Smooth muscle cell (in vitro differentiated cells): ENCODE measurements at regions not wholly inside any gene's neighbourhood (a gene's known extent, or its start where the extent isn't known, plus 50 kb on each side); places are given as distances from the start of the nearest gene placed in this dataset.

Source experiments
- DNase-seq: peaks from one replicate; lab custom pipeline; 2025; ENCODE audit not compliant: unreplicated experiment; lab: John Stamatoyannopoulos, UW
- H2AFZ ChIP-seq: fragments of 200-600 bp; sonication (generic); 2 replicates; pipeline ENCODE4 v1.6.0; 2016; ENCODE audit warnings: antibody characterized with exemption, low read depth, mild to moderate bottlenecking
- H3F3A ChIP-seq: fragments of 200-600 bp; sonication (generic); 2 replicates; pipeline ENCODE4 v1.6.0; 2017; ENCODE audit warnings: antibody characterized with exemption, low read depth
- H3K27ac ChIP-seq: fragments of 200-600 bp; sonication (generic); 2 replicates; pipeline ENCODE4 v1.5.1; 2016; ENCODE audit warnings: low read depth, mild to moderate bottlenecking
- H3K27me3 ChIP-seq: fragments of 200-600 bp; sonication (generic); 2 replicates; pipeline ENCODE4 v1.6.1; 2016; ENCODE audit warnings: low read depth, mild to moderate bottlenecking
- H3K36me3 ChIP-seq: fragments of 200-600 bp; sonication (generic); 2 replicates; pipeline ENCODE4 v1.5.1; 2016; ENCODE audit warnings: low read depth
- H3K4me1 ChIP-seq: fragments of 200-600 bp; sonication (generic); 2 replicates; pipeline ENCODE4 v1.5.1; 2016; ENCODE audit warnings: low read depth
- H3K4me2 ChIP-seq: fragments of 200-600 bp; sonication (generic); 2 replicates; pipeline ENCODE4 v1.6.0; 2016; ENCODE audit warnings: mild to moderate bottlenecking
- H3K4me3 ChIP-seq: fragments of 200-600 bp; sonication (generic); 2 replicates; pipeline ENCODE4 v1.5.1; 2016; ENCODE audit warnings: mild to moderate bottlenecking
- H3K79me2 ChIP-seq: fragments of 200-600 bp; sonication (generic); 2 replicates; pipeline ENCODE4 v1.6.0; 2016; ENCODE audit warnings: low read depth, mild to moderate bottlenecking
- H3K9ac ChIP-seq: fragments of 200-600 bp; sonication (generic); 2 replicates; pipeline ENCODE4 v1.6.0; 2016; ENCODE audit warnings: low read depth
- H3K9me3 ChIP-seq: fragments of 200-600 bp; sonication (generic); replicated peaks from 2 replicates; pipeline ENCODE4 v1.5.1; 2016; ENCODE audit warnings: low read depth
- H4K20me1 ChIP-seq: fragments of 200-600 bp; sonication (generic); 2 replicates; pipeline ENCODE4 v1.6.0; 2016; ENCODE audit warnings: low read depth
- WGBS: methylation state at CpG from one replicate; pipeline ENCODE4 v1.1.7; 2016; ENCODE audit warnings: low lambda C conversion rate; 5-methylcytosine and 5-hydroxymethylcytosine counted together
- TF ChIP-seq, protein P1 (sequence below): fragments of 200-600 bp; sonication (generic); IDR thresholded peaks from 2 replicates; pipeline ENCODE4 v1.5.1; 2017; ENCODE audit warnings: borderline replicate concordance, mild to moderate bottlenecking, antibody characterized with exemption; ENCODE audit not compliant: insufficient read depth, poor library complexity, severe bottlenecking

DNA sequence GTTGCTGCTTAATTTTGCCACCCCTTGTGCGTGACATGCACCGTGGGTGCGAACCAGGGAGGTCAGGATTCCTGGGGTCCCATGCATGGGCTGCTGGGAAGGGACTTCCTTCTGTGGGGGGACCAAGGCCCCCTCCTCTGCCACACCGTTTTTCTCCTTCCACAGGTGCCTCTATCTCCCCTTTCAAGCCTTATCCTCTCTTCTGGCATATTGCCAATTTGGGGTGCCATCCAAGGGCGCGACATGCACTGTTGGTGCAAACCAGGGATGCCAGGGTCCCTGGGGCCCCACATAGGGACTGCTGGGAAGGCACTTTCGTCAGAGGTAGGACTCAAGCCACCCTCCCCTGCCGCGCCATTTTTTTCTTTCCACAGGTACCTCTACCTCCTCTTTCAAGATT lies 289.0 kb downstream of the ALG10 start:
- no peak overlapping the region for H3K27ac ChIP-seq
- H4K20me1 ChIP-seq: no peaks in the 10 kb centered on the region
- no peak overlapping the region for H3K4me3 ChIP-seq
- no peaks in the 10 kb centered on the region for H3F3A ChIP-seq
- DNase-seq: no peak
- H3K9me3 ChIP-seq: peaks cover 4% of the 10 kb centered on the region
- no peaks in the 10 kb centered on the region for H3K79me2 ChIP-seq
- no peak overlapping the region for H3K4me2 ChIP-seq
- no peak overlapping the region for H2AFZ ChIP-seq
- TF ChIP-seq, protein P1, sequence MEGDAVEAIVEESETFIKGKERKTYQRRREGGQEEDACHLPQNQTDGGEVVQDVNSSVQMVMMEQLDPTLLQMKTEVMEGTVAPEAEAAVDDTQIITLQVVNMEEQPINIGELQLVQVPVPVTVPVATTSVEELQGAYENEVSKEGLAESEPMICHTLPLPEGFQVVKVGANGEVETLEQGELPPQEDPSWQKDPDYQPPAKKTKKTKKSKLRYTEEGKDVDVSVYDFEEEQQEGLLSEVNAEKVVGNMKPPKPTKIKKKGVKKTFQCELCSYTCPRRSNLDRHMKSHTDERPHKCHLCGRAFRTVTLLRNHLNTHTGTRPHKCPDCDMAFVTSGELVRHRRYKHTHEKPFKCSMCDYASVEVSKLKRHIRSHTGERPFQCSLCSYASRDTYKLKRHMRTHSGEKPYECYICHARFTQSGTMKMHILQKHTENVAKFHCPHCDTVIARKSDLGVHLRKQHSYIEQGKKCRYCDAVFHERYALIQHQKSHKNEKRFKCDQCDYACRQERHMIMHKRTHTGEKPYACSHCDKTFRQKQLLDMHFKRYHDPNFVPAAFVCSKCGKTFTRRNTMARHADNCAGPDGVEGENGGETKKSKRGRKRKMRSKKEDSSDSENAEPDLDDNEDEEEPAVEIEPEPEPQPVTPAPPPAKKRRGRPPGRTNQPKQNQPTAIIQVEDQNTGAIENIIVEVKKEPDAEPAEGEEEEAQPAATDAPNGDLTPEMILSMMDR: no peak
- no peaks in the 10 kb centered on the region for H3K36me3 ChIP-seq
- WGBS: 80% methylated on average over 9 of the region's 9 CpGs
- H3K9ac ChIP-seq: no peak overlapping the region
- H3K27me3 ChIP-seq: no peaks in the 10 kb centered on the region
- H3K4me1 ChIP-seq: no peaks in the 10 kb centered on the region

DNA sequence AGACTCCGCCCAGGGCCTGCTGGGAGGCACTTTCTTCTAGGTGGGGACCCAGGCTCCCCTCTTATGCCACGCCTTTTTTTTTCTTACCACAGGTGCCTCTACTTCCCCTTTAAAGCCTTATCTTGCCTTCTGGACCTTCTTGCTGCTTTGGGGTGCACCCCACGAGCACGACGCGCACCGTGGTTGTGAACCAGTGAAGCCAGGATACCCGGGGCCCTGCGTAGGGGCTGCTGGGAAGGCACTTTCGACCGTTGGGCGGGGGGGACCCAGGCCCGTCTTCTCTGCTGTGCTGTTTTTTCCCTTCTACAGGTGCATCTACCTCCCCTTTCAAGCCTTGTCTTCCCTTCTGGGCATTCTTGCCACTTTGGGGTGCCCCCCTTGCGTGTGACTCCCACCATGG lies 305.4 kb downstream of the ALG10 start:
- no peak overlapping the region for H3K9ac ChIP-seq
- no peak overlapping the region for H3K4me3 ChIP-seq
- WGBS: 81% methylated on average over 14 of the region's 14 CpGs
- no peak overlapping the region for H3K4me2 ChIP-seq
- no peaks in the 10 kb centered on the region for H3K27me3 ChIP-seq
- H3K27ac ChIP-seq: no peak overlapping the region
- H3K4me1 ChIP-seq: no peaks in the 10 kb centered on the region
- H4K20me1 ChIP-seq: no peaks in the 10 kb centered on the region
- H3K9me3 ChIP-seq: peaks cover 4% of the 10 kb centered on the region
- H3K36me3 ChIP-seq: no peaks in the 10 kb centered on the region
- no peak for DNase-seq
- TF ChIP-seq, protein P1: no peak
- no peak overlapping the region for H2AFZ ChIP-seq
- no peaks in the 10 kb centered on the region for H3K79me2 ChIP-seq
- no peaks in the 10 kb centered on the region for H3F3A ChIP-seq

DNA sequence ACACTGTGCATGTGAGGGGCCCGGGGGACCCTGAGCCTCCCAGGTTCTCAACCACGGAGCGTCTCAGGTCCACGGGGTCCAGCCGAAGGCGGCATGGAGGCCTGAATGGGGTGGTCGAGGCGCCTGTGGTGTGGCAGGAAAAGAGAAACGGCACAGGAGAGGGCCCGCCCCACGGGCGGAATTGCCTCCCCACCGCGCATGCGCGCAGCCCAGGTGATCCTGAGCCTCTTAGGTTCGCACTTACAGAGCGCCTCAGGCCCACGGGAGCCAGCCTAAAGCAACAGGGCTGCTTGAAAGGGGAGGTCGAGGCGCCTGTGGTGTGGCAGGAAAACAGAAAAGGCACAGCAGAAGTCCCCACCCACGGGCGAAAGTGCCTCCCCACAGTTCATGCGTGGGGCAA lies 311.0 kb downstream of the ALG10 start:
- H3K9me3 ChIP-seq: peaks cover under 1% of the 10 kb centered on the region
- H3K27ac ChIP-seq: no peak overlapping the region
- H3K4me1 ChIP-seq: no peaks in the 10 kb centered on the region
- no peaks in the 10 kb centered on the region for H4K20me1 ChIP-seq
- TF ChIP-seq, protein P1: no peak
- no peak overlapping the region for H3K4me3 ChIP-seq
- 86% methylated on average over 21 of the region's 24 CpGs for WGBS
- H3K79me2 ChIP-seq: no peaks in the 10 kb centered on the region
- H2AFZ ChIP-seq: no peak overlapping the region
- H3K4me2 ChIP-seq: no peak overlapping the region
- DNase-seq: no peak
- no peaks in the 10 kb centered on the region for H3K36me3 ChIP-seq
- no peak overlapping the region for H3K9ac ChIP-seq
- H3K27me3 ChIP-seq: no peaks in the 10 kb centered on the region
- H3F3A ChIP-seq: no peaks in the 10 kb centered on the region

DNA sequence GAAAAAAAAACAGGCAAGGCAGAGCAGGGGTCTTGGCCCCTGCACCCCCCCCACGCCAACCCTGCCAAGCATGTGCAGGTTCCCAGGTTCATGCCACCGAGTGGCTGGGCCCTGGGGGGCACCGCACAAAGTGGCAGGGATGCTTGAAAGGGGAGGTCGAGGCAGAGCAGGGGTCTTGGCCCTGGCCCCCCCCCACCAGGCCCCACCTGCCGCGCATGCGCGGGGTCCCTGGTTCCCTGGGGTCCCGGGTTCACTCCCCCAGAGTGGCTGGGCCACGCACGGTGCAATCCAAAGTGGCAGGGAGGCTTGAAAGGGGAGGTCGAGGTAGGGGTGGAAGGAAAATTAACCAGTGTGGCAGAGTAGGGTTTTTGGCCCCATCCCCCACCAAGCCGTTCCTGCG lies 312.2 kb downstream of the ALG10 start:
- H3K27me3 ChIP-seq: no peaks in the 10 kb centered on the region
- TF ChIP-seq, protein P1: no peak
- H3K9me3 ChIP-seq: no peaks in the 10 kb centered on the region

More for the DNA sequence above, 312.2 kb downstream of the ALG10 start:
- no peaks in the 10 kb centered on the region for H4K20me1 ChIP-seq
- no peak overlapping the region for H3K27ac ChIP-seq
- H3K4me2 ChIP-seq: no peak overlapping the region
- no peaks in the 10 kb centered on the region for H3K79me2 ChIP-seq
- DNase-seq: no peak
- no peaks in the 10 kb centered on the region for H3F3A ChIP-seq
- 87% methylated on average over 14 of the region's 14 CpGs for WGBS
- H3K36me3 ChIP-seq: no peaks in the 10 kb centered on the region
- no peak overlapping the region for H3K4me3 ChIP-seq
- no peak overlapping the region for H2AFZ ChIP-seq
- H3K4me1 ChIP-seq: no peaks in the 10 kb centered on the region
- H3K9ac ChIP-seq: no peak overlapping the region
